Fibroblast of villous mesenchyme (primary cell): ENCODE measurements at regions not wholly inside any gene's neighbourhood (a gene's known extent, or its start where the extent isn't known, plus 50 kb on each side); places are given as distances from the start of the nearest gene placed in this dataset.

Source experiments
- DNase-seq: peaks from one replicate; pipeline ENCODE4 v3.0.0-alpha.2; 2010; ENCODE audit warnings: low read depth
- H3K4me3 ChIP-seq: 2 replicates; pipeline ENCODE4 v1.5.1; 2011; ENCODE audit warnings: low read depth, mild to moderate bottlenecking, low read length
- CTCF ChIP-seq: IDR thresholded peaks from 2 replicates; pipeline ENCODE4 v1.5.1; 2012; ENCODE audit warnings: low read depth, mild to moderate bottlenecking, low read length; ENCODE audit not compliant: insufficient read depth

GRCh38 chr15:62533687-62534086 lies 368.6 kb upstream of the C2CD4B start:
- TF ChIP-seq CTCF: no peak
- H3K4me3 ChIP-seq: no peak overlapping the region
- no peak for DNase-seq

- no peak for TF ChIP-seq CTCF
- DNase-seq: no peak
- H3K4me3 ChIP-seq: no peak overlapping the region
These were observed 369.9 kb upstream of the C2CD4B start for GRCh38 chr15:62534996-62535395.

- H3K4me3 ChIP-seq: no peak overlapping the region
- DNase-seq: no peak
- TF ChIP-seq CTCF: no peak
These were observed 374.2 kb upstream of the C2CD4B start for GRCh38 chr15:62539236-62539635.

GRCh38 chr15:62541250-62541649 lies 376.2 kb upstream of the C2CD4B start:
- DNase-seq: no peak
- TF ChIP-seq CTCF: no peak
- no peak overlapping the region for H3K4me3 ChIP-seq

- H3K4me3 ChIP-seq: no peak overlapping the region
- no peak for TF ChIP-seq CTCF
- no peak for DNase-seq
These were observed 376.8 kb upstream of the C2CD4B start for GRCh38 chr15:62541846-62542245.

- no peak for DNase-seq
- TF ChIP-seq CTCF: no peak
- H3K4me3 ChIP-seq: no peak overlapping the region
These were observed 379.4 kb upstream of the C2CD4B start for GRCh38 chr15:62544446-62544845.

- H3K4me3 ChIP-seq: no peak overlapping the region
- DNase-seq: no peak
- no peak for TF ChIP-seq CTCF
These were observed 380.6 kb upstream of the C2CD4B start for GRCh38 chr15:62545467-62546227.
